Neural cell (in vitro differentiated cells): ENCODE measurements at regions not wholly inside any gene's neighbourhood (a gene's known extent, or its start where the extent isn't known, plus 50 kb on each side); places are given as distances from the start of the nearest gene placed in this dataset.

Experiments used
- H2AFZ ChIP-seq: fragments of 200-600, 300-800 bp; sonication (generic), shearing (Covaris generic); 2 replicates; pipeline ENCODE4 v1.6.0; 2014; ENCODE audit warnings: low read depth, mild to moderate bottlenecking, antibody characterized with exemption, low read length, moderate library complexity
- H3F3A ChIP-seq: fragments of 200-600 bp; shearing (Covaris generic); 2 replicates; pipeline ENCODE4 v1.6.1; 2016; ENCODE audit warnings: mild to moderate bottlenecking, moderate library complexity, mixed read lengths, antibody characterized with exemption, low read length; ENCODE audit not compliant: insufficient read depth, poor library complexity, severe bottlenecking
- H3K27ac ChIP-seq: fragments of 200-600, 300-800 bp; sonication (generic), shearing (Covaris generic); 2 replicates; pipeline ENCODE4 v1.5.1; 2014; ENCODE audit warnings: mild to moderate bottlenecking, low read length, moderate library complexity
- H3K27me3 ChIP-seq: fragments of 300-800, 200-600 bp; sonication (generic), shearing (Covaris generic); 2 replicates; pipeline ENCODE4 v1.6.0; 2014; ENCODE audit warnings: mild to moderate bottlenecking, low read depth, low read length, moderate library complexity; ENCODE audit not compliant: insufficient read depth
- H3K36me3 ChIP-seq: fragments of 300-800, 200-600 bp; sonication (generic), shearing (Covaris generic); 2 replicates; pipeline ENCODE4 v1.5.1; 2014; ENCODE audit warnings: mild to moderate bottlenecking, antibody characterized with exemption, low read length, moderate library complexity; ENCODE audit not compliant: insufficient read depth
- H3K4me2 ChIP-seq: fragments of 300-800, 200-600 bp; sonication (generic), shearing (Covaris generic); 2 replicates; pipeline ENCODE4 v1.6.0; 2014; ENCODE audit warnings: mild to moderate bottlenecking, low read length
- H3K4me3 ChIP-seq: fragments of 300-800, 200-600 bp; sonication (generic), shearing (Covaris generic); 2 replicates; pipeline ENCODE4 v1.5.1; 2014; ENCODE audit warnings: mild to moderate bottlenecking, low read length, moderate library complexity
- H3K79me2 ChIP-seq: fragments of 200-600 bp; shearing (Covaris generic); replicated peaks from 2 replicates; pipeline ENCODE4 v1.6.0; 2014; ENCODE audit warnings: mild to moderate bottlenecking, low read length, moderate library complexity; ENCODE audit not compliant: insufficient read depth
- H3K9ac ChIP-seq: fragments of 300-800, 200-600 bp; sonication (generic), shearing (Covaris generic); 2 replicates; pipeline ENCODE4 v1.6.1; 2016; ENCODE audit warnings: mild to moderate bottlenecking, low read length, mixed read lengths
- H3K9me2 ChIP-seq: fragments of 200-600 bp; shearing (Covaris generic); 2 replicates; pipeline ENCODE4 v1.6.1; 2016; ENCODE audit warnings: mild to moderate bottlenecking, low read length, mixed read lengths; ENCODE audit not compliant: insufficient read depth
- H3K9me3 ChIP-seq: fragments of 200-600, 300-800 bp; sonication (generic), shearing (Covaris generic); 2 replicates; pipeline ENCODE4 v1.6.1; 2016; ENCODE audit warnings: mild to moderate bottlenecking, mixed run types, low read length, moderate library complexity, mixed read lengths
- H4K20me1 ChIP-seq: fragments of 200-600 bp; shearing (Covaris generic); 2 replicates; pipeline ENCODE4 v1.6.1; 2016; ENCODE audit warnings: mild to moderate bottlenecking, mixed run types; ENCODE audit not compliant: insufficient read depth
- EP300 ChIP-seq: fragments of 450-650 bp; conservative IDR thresholded peaks from 2 replicates; pipeline ENCODE4 v1.6.1; 2014; ENCODE audit warnings: antibody characterized with exemption, mild to moderate bottlenecking, moderate library complexity; ENCODE audit not compliant: poor library complexity, severe bottlenecking
- EZH2 ChIP-seq: fragments of 200-600, 300-800 bp; shearing (Covaris generic), sonication (generic); IDR thresholded peaks from 2 replicates; pipeline ENCODE4 v1.6.1; 2014; ENCODE audit warnings: antibody characterized with exemption, low read length, borderline replicate concordance, mild to moderate bottlenecking; ENCODE audit not compliant: insufficient read depth, poor library complexity, severe bottlenecking
- MXI1 ChIP-seq: fragments of 450-650 bp; conservative IDR thresholded peaks from 2 replicates; pipeline ENCODE4 v1.6.1; 2014; ENCODE audit warnings: antibody characterized with exemption, mild to moderate bottlenecking; ENCODE audit not compliant: poor library complexity, severe bottlenecking
- POLR2AphosphoS5 ChIP-seq: IDR thresholded peaks from 2 replicates; pipeline ENCODE4 v1.6.1; 2012
- SMC3 ChIP-seq: fragments of 450-650 bp; conservative IDR thresholded peaks from 2 replicates; pipeline ENCODE4 v1.6.1; 2014; ENCODE audit warnings: antibody characterized with exemption, mild to moderate bottlenecking, moderate library complexity; ENCODE audit not compliant: poor library complexity
- TAF1 ChIP-seq: IDR thresholded peaks from 2 replicates; pipeline ENCODE4 v1.6.1; 2012; ENCODE audit warnings: low read depth
- TF ChIP-seq, protein P1 (sequence below): IDR thresholded peaks from 2 replicates; pipeline ENCODE4 v1.6.1; 2012; ENCODE audit warnings: borderline replicate concordance
- TF ChIP-seq, protein P2 (sequence below): fragments of 450-650 bp; IDR thresholded peaks from 2 replicates; pipeline ENCODE4 v1.5.1; 2014; ENCODE audit warnings: antibody characterized with exemption, mild to moderate bottlenecking, moderate library complexity; ENCODE audit not compliant: poor library complexity, severe bottlenecking

DNA sequence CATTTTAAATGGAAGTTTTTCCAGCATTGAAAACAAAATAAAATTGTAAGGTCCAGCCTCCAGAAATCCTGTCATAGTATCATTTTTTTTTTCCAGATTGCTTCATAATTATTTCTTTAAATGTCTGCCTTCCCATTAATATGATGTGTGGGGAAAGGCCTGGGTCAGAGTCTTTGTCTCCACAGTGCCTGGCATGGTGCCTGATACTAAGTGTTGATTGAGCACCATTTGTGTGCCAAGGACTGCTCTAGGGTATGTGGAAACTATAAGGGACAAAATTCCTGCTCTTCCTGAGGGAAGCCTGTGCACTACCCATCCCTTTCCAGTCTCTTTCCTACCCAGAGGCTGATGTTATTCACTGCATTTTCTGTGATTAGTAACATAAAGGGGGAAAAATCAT, 53.1 kb upstream of the BEND4 start:
- Histone ChIP-seq H3K4me3 (no peak overlapping the region), H3K27me3 (no peaks in the 10 kb centered on the region), H3K4me2 (no peak overlapping the region), H3K79me2 (no peaks in the 10 kb centered on the region), H3K9me3 (no peaks in the 10 kb centered on the region), H3K27ac (no peak overlapping the region), H3K9me2 (no peaks in the 10 kb centered on the region), H4K20me1 (no peaks in the 10 kb centered on the region), H2AFZ (no peak overlapping the region), H3K9ac (no peak overlapping the region), H3F3A (no peaks in the 10 kb centered on the region), H3K36me3 (no peaks in the 10 kb centered on the region)
- TF ChIP-seq POLR2AphosphoS5: no peak
- no peak for TF ChIP-seq TAF1
- TF ChIP-seq, protein P1, sequence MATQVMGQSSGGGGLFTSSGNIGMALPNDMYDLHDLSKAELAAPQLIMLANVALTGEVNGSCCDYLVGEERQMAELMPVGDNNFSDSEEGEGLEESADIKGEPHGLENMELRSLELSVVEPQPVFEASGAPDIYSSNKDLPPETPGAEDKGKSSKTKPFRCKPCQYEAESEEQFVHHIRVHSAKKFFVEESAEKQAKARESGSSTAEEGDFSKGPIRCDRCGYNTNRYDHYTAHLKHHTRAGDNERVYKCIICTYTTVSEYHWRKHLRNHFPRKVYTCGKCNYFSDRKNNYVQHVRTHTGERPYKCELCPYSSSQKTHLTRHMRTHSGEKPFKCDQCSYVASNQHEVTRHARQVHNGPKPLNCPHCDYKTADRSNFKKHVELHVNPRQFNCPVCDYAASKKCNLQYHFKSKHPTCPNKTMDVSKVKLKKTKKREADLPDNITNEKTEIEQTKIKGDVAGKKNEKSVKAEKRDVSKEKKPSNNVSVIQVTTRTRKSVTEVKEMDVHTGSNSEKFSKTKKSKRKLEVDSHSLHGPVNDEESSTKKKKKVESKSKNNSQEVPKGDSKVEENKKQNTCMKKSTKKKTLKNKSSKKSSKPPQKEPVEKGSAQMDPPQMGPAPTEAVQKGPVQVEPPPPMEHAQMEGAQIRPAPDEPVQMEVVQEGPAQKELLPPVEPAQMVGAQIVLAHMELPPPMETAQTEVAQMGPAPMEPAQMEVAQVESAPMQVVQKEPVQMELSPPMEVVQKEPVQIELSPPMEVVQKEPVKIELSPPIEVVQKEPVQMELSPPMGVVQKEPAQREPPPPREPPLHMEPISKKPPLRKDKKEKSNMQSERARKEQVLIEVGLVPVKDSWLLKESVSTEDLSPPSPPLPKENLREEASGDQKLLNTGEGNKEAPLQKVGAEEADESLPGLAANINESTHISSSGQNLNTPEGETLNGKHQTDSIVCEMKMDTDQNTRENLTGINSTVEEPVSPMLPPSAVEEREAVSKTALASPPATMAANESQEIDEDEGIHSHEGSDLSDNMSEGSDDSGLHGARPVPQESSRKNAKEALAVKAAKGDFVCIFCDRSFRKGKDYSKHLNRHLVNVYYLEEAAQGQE: peak; percentile 27

- TF ChIP-seq EP300 (no peak), MXI1 (no peak), TAF1 (no peak), EZH2 (no peak), SMC3 (no peak), POLR2AphosphoS5 (no peak)
- TF ChIP-seq, protein P2, sequence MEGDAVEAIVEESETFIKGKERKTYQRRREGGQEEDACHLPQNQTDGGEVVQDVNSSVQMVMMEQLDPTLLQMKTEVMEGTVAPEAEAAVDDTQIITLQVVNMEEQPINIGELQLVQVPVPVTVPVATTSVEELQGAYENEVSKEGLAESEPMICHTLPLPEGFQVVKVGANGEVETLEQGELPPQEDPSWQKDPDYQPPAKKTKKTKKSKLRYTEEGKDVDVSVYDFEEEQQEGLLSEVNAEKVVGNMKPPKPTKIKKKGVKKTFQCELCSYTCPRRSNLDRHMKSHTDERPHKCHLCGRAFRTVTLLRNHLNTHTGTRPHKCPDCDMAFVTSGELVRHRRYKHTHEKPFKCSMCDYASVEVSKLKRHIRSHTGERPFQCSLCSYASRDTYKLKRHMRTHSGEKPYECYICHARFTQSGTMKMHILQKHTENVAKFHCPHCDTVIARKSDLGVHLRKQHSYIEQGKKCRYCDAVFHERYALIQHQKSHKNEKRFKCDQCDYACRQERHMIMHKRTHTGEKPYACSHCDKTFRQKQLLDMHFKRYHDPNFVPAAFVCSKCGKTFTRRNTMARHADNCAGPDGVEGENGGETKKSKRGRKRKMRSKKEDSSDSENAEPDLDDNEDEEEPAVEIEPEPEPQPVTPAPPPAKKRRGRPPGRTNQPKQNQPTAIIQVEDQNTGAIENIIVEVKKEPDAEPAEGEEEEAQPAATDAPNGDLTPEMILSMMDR: no peak
- TF ChIP-seq, protein P1: no peak
- Histone ChIP-seq H3K27me3 (no peaks in the 10 kb centered on the region), H4K20me1 (no peaks in the 10 kb centered on the region)
These were observed 64.2 kb upstream of the BEND4 start for GRCh38 chr4:42216664-42217063.

More at GRCh38 chr4:42216664-42217063, 64.2 kb upstream of the BEND4 start:
- no peak overlapping the region for H3K4me2 ChIP-seq
- H3K9me2 ChIP-seq: no peaks in the 10 kb centered on the region
- H3K27ac ChIP-seq: no peak overlapping the region
- no peak overlapping the region for H2AFZ ChIP-seq
- no peaks in the 10 kb centered on the region for H3K79me2 ChIP-seq
- no peaks in the 10 kb centered on the region for H3K36me3 ChIP-seq
- no peaks in the 10 kb centered on the region for H3F3A ChIP-seq
- H3K9ac ChIP-seq: no peak overlapping the region
- H3K4me3 ChIP-seq: no peak overlapping the region
- no peaks in the 10 kb centered on the region for H3K9me3 ChIP-seq
